Endodermal cell (in vitro differentiated cells): ENCODE measurements at regions not wholly inside any gene's neighbourhood (a gene's known extent, or its start where the extent isn't known, plus 50 kb on each side); places are given as distances from the start of the nearest gene placed in this dataset.

Experiments
- DNase-seq: peaks from one replicate; pipeline ENCODE4 v3.0.0-alpha.2; 2017
- H3K27ac ChIP-seq: 2 replicates; pipeline ENCODE4 v1.5.1; 2013; ENCODE audit warnings: mild to moderate bottlenecking, low read depth, low read length, moderate library complexity
- H3K27me3 ChIP-seq: 2 replicates; pipeline ENCODE4 v1.6.1; 2013; ENCODE audit warnings: mild to moderate bottlenecking, low read length, moderate library complexity; ENCODE audit not compliant: insufficient read depth, control insufficient read depth, poor library complexity, severe bottlenecking
- H3K36me3 ChIP-seq: 2 replicates; pipeline ENCODE4 v1.7.0; 2013; ENCODE audit warnings: mild to moderate bottlenecking, low read length, moderate library complexity; ENCODE audit not compliant: control insufficient read depth, insufficient read depth
- H3K4me1 ChIP-seq: one replicate; pipeline ENCODE4 v1.7.0; 2013; ENCODE audit warnings: low read length; ENCODE audit not compliant: control insufficient read depth, insufficient read depth
- H3K4me3 ChIP-seq: 2 replicates; pipeline ENCODE4 v1.5.1; 2013; ENCODE audit warnings: mild to moderate bottlenecking, low read length, moderate library complexity
- H3K9ac ChIP-seq: 2 replicates; pipeline ENCODE4 v1.6.1; 2013; ENCODE audit warnings: mild to moderate bottlenecking, low read length, moderate library complexity; ENCODE audit not compliant: poor library complexity, severe bottlenecking; ENCODE audit errors: extremely low read depth
- H3K9me3 ChIP-seq: 2 replicates; pipeline ENCODE4 v1.6.1; 2013; ENCODE audit warnings: mild to moderate bottlenecking, low read length, moderate library complexity; ENCODE audit not compliant: control insufficient read depth
- H3K27ac Mint-ChIP-seq: 2 replicates; pipeline ENCODE4 v1.8.0; 2020; ENCODE audit warnings: mixed read lengths
- H3K27me3 Mint-ChIP-seq: 2 replicates; pipeline ENCODE4 v1.8.0; 2021; ENCODE audit warnings: mild to moderate bottlenecking, mixed read lengths; ENCODE audit not compliant: insufficient read depth
- H3K36me3 Mint-ChIP-seq: 2 replicates; pipeline ENCODE4 v1.8.0; 2020; ENCODE audit warnings: low read depth, mixed read lengths
- H3K4me1 Mint-ChIP-seq: 2 replicates; pipeline ENCODE4 v1.8.0; 2020; ENCODE audit warnings: mixed read lengths
- H3K4me3 Mint-ChIP-seq: 2 replicates; pipeline ENCODE4 v1.8.0; 2020; ENCODE audit warnings: mild to moderate bottlenecking, moderate library complexity, mixed read lengths
- H3K9me3 Mint-ChIP-seq: 2 replicates; pipeline ENCODE4 v1.8.0; 2020; ENCODE audit warnings: mild to moderate bottlenecking, mixed read lengths
- CTCF ChIP-seq: fragments of 200-600 bp; sonication (generic); conservative IDR thresholded peaks from 2 replicates; pipeline ENCODE4 v1.5.0; 2021; ENCODE audit warnings: antibody characterized with exemption, mild to moderate bottlenecking
- WGBS, 2 experiments: methylation state at CpG; one replicate each; pipeline versions ENCODE4 v1.1.5 to v1.1.7; 2013; ENCODE audit warnings: missing lambda C conversion rate in 2 of 2, mixed read lengths in 1 of 2; ENCODE audit not compliant: insufficient coverage in 1 of 2, insufficient read length in 1 of 2; 5-methylcytosine and 5-hydroxymethylcytosine counted together

GRCh38 chr16:17641990-17642389, 171.2 kb upstream of the XYLT1 start:
- no peaks in the 10 kb centered on the region for H3K4me1 Mint-ChIP-seq
- DNase-seq = no peak
- H3K27me3 Mint-ChIP-seq = peaks cover 3% of the 10 kb centered on the region
- no peaks in the 10 kb centered on the region for H3K4me1 ChIP-seq
- no peak for TF ChIP-seq CTCF
- no peak overlapping the region for H3K4me3 ChIP-seq
- H3K27ac Mint-ChIP-seq = no peak overlapping the region
- H3K27me3 ChIP-seq = no peaks in the 10 kb centered on the region
- no peak overlapping the region for H3K27ac ChIP-seq
- peaks cover 4% of the 10 kb centered on the region for H3K9me3 Mint-ChIP-seq
- 93 to 97% methylated on average over 2 of the region's 2 CpGs for WGBS, 2 experiments
- no peak overlapping the region for H3K4me3 Mint-ChIP-seq
- H3K36me3 Mint-ChIP-seq = no peaks in the 10 kb centered on the region
- H3K36me3 ChIP-seq = no peaks in the 10 kb centered on the region
- H3K9me3 ChIP-seq = peaks cover 8% of the 10 kb centered on the region
- H3K9ac ChIP-seq = no peak overlapping the region

GRCh38 chr16:17638134-17638533, 167.4 kb upstream of the XYLT1 start:
- Histone ChIP-seq H3K4me3 (no peak overlapping the region), H3K27me3 (no peaks in the 10 kb centered on the region), H3K9ac (no peak overlapping the region), H3K4me1 (no peaks in the 10 kb centered on the region), H3K9me3 (no peaks in the 10 kb centered on the region), H3K36me3 (no peaks in the 10 kb centered on the region), H3K27ac (no peak overlapping the region)
- TF ChIP-seq CTCF = no peak
- Mint-ChIP-seq H3K4me3 (no peak overlapping the region), H3K27ac (no peak overlapping the region), H3K27me3 (peaks cover 3% of the 10 kb centered on the region), H3K36me3 (no peaks in the 10 kb centered on the region), H3K9me3 (peaks cover 4% of the 10 kb centered on the region), H3K4me1 (no peaks in the 10 kb centered on the region)
- DNase-seq = no peak
- 73 to 78% methylated on average over 5 to 8 of the region's 8 CpGs for WGBS, 2 experiments

- WGBS, 2 experiments = 96 to 98% methylated on average over 5 to 6 of the region's 6 CpGs
- peaks cover 4% of the 10 kb centered on the region for H3K9me3 Mint-ChIP-seq
- H3K27ac ChIP-seq = no peak overlapping the region
- H3K9me3 ChIP-seq = no peaks in the 10 kb centered on the region
- H3K4me1 ChIP-seq = no peaks in the 10 kb centered on the region
- no peak overlapping the region for H3K4me3 Mint-ChIP-seq
- no peak for TF ChIP-seq CTCF
- H3K27ac Mint-ChIP-seq = no peak overlapping the region
- H3K4me3 ChIP-seq = no peak overlapping the region
- H3K36me3 ChIP-seq = no peaks in the 10 kb centered on the region
- H3K9ac ChIP-seq = no peak overlapping the region
- no peaks in the 10 kb centered on the region for H3K27me3 ChIP-seq
- H3K4me1 Mint-ChIP-seq = no peaks in the 10 kb centered on the region
- no peaks in the 10 kb centered on the region for H3K36me3 Mint-ChIP-seq
- DNase-seq = no peak
- H3K27me3 Mint-ChIP-seq = no peaks in the 10 kb centered on the region
These were observed 164.4 kb upstream of the XYLT1 start for GRCh38 chr16:17635183-17635582.
